HT-29 (cell line): ENCODE measurements at regions not wholly inside any gene's neighbourhood (a gene's known extent, or its start where the extent isn't known, plus 50 kb on each side); places are given as distances from the start of the nearest gene placed in this dataset.
A peak's percentile ranks its signal among the peaks of the same experiment; 100 is the strongest.
"Not testable (repeated sequence)": the region's sequence is repeated elsewhere in the genome, so short reads cannot be mapped to it uniquely, and the experiment has no call there.

ENCODE experiments used
- DNase-seq: peaks from one replicate; pipeline ENCODE4 v3.0.0-alpha.2; 2015; ENCODE audit warnings: low spot score

DNA sequence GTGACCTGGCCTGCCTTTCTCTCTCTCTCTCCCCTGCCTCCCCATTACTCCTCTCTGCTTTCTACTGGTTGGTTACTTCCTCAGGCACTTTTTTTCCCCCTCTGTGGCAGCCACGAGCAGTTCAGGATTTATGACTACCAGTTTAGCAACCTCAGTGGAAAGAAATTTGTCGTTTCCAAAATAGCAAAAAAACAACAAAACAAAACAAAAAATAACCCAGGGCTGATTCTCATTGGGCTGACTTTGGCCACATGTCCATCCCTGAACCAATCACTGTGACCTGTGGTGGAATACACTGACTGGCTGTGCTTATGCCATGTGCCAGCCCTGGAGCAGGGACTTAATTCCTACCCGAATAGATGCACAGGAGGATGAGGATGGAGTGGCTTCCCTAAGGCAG lies 137.4 kb downstream of the TFAP2C start:
- no peak for DNase-seq

DNA sequence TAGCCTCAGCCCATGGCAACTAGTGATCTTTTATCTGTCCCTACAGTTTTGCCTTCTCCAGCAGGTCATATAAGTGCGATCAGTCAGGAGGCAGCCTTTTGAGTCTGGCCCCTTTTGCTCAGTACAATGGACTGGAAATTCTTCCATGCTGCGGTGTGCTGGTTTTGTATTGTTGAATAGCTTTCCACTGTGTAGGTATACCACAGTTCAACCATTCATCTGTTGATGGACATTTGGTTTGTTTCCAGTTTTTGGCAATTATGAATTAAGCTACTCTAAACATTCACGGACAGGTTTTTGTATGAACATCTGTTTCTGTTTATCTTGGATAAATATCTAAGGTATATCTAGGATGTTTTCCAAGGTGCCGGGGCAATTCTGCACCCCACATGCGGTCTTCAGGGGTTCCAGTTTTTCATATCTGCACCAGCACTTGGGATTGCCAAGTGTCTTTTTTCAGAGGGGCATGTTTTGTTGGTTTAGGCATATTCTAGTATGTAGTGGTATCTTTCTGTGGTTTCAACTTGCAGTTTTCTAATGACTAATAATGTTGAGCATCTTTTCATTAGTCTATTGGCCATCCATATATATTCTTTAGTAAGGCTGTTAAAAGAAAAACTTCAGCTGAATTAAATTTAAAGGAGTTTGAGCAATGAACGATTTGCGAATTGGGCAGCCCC lies 141.0 kb downstream of the TFAP2C start:
- no peak for DNase-seq

DNA sequence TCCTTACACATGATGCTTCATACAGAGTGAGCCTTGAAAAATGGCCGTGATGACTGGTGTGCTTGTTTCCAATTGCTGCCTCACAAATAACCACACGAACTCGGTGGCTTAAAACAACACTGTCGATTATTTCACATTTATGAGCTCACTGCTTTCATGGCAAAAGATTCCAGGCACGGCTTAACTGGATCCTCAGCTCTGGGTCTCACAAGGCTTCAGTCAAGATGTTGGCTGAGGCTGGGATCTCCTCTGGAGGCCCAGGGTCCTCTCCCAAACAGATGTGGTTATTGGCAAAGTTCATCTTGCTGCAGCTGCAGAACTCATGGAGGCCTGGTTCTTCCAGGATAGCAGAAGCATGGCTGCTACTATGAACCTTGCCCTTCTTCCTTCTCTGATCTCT lies 144.6 kb downstream of the TFAP2C start:
- no peak for DNase-seq

DNA sequence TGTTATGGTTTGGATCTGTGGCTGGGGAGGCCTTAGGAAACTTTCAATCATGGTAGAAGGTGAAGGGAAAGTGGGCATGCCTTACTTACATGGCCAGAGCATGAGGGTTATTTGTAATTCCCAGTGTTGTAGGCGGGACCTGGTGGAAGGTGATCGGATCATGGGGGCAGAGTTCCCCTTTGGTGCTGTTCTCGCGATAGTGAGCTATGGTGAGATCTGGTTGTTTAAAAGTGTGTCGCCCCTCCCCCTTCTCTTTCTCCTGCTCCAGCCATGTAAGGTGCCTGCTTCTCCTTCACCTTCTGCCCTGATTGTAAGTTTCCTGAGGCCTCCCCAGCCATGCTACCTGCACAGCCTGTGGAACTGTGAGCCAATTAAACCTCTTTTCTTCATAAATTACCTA lies 145.8 kb downstream of the TFAP2C start:
- DNase-seq: no peak

DNA sequence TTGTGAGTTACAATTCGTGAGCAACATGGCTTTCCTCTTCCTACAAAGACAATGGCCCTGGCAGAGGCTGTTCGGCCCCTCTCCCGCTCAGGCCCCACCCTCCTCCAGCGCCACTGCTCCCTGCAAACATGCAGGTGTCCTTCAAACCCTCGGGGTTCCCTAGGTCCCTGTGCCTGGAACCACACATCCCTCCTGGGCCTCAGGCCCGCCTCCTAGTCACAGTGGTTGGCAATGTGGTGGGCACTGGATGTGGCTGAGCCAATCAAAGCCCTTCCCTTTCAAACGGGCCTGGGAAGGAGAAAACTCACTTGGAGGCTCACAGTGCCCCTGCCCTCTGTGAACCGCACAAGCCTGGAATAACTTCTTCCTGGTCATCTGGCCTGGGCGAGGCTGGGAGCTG lies 147.2 kb downstream of the TFAP2C start:
- DNase-seq: no peak

DNA sequence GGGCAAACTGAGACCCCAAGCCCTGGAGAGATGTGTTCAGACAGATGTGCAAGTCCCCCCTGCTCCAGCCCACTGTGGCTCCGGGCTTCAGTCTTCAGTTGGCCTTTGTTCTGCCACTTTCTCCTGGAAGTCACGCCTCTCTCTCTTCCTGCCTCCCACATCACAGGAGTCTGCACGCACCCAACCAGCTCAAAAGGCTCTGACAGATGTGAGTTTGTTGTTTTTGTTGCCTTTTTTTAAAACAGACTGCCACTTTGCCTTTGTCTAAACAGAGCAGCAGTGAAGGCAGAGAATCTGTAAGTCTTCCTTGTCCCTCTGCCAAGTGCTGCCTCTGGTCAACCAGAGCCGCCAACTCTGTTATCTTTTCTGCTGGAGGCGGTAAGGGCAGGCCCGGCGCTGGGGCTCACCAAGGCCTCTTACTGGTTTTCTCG lies 149.7 kb downstream of the TFAP2C start:
- DNase-seq: peak; percentile 16

DNA sequence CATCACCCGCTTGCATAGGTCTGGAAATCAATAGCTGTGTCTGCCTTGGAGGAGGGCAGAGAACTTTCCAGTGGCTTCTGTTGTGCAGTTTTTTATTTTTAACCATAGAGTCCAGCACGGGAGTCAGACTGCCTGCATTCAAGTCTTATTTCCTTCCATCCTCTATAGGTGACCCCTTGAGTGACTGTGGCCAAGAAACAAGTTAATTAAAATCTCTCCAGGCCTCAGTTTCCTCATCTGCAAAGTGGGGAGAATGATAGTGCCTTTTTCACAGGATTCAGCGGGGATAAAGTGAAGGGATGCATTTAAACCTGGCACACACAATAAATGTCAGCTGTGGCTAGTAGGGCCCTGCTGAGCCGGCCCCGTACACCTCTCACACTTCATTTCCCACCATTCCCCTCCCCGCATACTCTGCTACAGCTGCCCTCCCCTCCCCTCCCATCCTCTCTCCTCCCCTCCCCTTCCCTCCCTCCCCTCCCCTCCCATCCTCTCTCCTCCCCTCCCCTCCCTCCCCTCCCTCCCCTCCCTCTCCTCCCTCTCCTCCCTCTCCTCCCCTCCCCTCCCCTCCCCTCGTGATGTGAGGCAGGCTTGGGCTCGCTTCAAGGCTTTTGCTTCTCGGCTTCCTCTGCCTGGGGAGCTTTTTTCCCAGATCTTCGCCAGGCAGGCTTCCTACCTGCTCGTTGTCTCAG lies 150.5 kb downstream of the TFAP2C start:
- DNase-seq: no peak

DNA sequence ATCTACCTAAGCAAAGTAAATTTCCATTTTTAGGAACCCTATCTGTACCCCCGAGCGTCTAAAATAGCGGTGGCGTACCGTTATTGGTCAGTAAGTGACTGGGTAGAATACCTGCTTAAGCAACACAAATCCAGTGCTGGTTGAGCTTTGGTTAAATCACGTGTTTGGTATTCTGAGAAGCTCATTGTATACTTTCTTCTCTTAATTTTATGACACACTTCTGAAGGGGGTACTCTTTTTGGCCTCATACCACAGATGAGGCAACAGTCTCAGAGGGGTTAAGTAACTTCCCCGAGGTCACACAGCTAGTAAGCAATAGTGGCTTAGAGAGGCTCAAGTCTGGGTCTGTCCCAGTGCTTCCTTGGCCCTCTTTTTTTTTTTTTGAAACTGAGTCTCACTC lies 151.2 kb downstream of the TFAP2C start:
- no peak for DNase-seq

DNA sequence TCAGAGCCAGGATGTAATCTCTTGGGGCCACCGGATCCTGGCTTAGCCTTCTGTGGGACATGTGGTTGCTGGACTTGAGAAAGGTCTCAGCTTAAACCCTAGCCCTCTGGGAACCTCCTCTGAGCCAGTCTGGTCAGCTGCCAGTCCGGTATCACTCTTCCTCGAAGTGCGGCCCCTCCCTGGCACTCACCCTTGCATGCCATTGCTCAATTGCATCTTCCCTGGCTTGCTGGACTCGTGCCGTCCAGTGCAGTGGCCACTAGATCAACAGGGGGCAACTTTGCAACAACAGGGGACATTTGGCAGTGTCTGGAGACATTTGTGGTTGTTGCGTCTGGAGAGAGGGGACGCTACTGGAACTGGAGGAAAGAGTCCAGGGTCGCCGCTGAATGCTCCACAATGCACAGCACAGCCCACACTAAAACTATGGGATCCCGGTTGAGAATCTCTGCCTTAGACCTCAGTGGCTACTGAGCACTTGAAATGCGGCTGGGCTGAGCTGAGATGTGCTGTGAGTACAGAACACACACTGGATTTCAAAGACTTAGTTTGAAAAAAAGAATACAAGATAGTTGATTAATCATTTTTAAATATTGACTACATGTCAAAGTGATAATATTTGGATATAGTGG lies 152.1 kb downstream of the TFAP2C start:
- no peak for DNase-seq

DNA sequence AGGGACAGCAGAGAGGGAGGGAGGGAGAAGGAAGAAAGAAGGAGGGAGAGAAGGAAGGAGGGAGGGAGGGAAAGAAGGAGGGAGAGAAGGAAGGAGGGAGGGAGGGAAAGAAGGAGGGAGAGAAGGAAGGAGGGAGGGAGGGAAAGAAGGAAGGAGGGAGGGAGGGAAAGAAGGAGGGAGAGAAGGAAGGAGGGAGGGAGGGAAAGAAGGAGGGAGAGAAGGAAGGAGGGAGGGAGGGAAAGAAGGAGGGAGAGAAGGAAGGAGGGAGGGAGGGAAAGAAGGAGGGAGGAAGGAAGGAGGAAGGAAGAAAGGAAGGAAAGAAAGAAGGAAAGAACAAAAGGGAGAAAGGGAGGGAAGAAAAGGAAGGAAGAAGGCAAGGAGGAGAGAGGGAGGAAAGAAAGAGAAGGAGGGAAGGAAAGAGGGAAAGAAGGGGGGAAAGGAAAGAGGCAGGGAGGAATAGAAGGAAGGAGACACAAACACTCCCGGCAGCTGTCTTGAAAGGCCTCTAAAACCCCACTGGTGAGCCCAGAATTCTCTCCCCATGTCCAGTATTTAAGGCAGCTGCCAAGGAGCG lies 153.0 kb downstream of the TFAP2C start:
- DNase-seq: not testable (repeated sequence)

DNA sequence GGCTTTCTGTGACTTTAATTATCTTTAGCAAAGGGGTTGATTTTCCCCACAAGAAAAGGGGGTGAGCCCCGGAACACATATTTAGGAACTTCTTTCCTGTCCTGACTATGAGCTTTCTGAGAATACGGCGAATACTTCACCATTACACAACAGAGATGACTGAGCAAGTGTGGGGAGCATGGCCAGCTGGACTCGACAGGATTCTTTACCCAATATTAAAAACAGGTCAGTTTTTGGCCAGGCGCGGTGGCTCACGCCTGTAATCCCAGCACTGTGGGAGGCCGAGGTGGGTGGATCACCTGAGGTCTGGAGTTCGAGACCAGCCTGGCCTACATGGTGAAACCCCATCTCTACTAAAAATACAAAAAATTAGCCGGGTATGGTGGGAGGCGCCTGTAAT lies 153.7 kb downstream of the TFAP2C start:
- DNase-seq: not testable (repeated sequence)

DNA sequence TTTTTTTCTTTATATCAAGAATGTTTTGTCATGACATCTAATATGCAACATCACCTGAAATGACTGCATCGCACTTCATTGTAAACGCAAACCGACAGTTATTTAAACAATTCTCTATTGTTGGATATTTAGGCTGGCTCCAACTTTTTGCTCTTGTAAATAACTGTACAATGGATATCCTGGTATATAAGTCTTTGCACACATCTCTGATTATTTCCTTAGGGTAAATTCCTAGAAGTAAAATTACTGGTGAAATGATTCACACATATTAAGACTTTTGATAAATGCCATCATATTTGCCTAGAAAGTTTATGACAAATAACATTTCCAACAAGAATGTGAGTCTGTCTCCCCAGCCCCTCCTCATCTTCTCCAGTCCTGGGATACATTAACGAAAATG lies 154.7 kb downstream of the TFAP2C start:
- no peak for DNase-seq

DNA sequence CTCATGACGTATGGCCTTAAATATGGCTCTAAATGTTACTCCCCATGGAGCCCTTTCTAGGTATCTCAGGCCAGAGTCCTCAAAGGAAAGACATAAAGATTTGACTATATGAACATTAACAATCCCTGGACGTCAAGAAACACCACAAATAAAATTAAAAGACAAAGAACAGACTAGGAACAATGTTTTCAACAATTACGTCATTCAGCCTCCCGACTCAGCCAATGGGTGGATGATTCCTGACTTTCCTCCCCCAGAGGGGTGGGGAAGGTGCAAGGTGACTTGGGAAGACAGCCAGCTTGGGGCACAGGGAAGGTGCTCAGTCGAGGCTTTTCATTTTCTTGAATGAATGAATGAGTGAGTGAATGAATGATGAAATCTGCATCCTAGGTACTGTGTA lies 157.4 kb downstream of the TFAP2C start:
- DNase-seq: no peak

DNA sequence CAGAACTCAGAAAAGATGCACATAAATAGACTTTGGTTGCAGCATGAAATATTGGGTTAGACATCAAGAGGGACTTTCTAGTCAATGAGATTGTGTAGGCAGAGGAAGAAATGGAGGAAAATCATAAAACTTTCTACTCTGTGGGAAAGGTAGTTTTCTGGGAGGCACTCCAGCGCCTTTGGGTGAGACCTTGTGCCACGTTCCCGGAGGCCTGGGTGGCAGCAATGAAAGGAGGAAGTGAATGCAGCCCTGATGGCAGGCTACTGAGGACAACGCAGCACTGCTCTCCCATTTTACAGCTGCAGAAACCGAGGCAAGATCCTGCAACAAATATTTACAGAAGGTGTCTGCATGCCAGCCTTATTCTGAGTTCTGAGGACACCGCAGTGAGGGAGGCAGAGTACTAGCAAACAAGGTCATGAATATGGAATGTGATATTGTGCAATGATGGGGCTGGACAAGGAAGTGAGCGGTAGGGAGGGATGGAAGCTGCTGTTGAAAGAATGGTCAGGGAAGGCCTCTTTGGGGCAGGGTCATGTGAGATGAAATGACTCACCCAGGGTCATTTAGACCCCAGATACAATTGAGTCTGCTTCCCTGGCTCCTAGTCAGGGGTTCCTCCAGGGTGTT lies 159.1 kb downstream of the TFAP2C start:
- peak; percentile 85 for DNase-seq

DNA sequence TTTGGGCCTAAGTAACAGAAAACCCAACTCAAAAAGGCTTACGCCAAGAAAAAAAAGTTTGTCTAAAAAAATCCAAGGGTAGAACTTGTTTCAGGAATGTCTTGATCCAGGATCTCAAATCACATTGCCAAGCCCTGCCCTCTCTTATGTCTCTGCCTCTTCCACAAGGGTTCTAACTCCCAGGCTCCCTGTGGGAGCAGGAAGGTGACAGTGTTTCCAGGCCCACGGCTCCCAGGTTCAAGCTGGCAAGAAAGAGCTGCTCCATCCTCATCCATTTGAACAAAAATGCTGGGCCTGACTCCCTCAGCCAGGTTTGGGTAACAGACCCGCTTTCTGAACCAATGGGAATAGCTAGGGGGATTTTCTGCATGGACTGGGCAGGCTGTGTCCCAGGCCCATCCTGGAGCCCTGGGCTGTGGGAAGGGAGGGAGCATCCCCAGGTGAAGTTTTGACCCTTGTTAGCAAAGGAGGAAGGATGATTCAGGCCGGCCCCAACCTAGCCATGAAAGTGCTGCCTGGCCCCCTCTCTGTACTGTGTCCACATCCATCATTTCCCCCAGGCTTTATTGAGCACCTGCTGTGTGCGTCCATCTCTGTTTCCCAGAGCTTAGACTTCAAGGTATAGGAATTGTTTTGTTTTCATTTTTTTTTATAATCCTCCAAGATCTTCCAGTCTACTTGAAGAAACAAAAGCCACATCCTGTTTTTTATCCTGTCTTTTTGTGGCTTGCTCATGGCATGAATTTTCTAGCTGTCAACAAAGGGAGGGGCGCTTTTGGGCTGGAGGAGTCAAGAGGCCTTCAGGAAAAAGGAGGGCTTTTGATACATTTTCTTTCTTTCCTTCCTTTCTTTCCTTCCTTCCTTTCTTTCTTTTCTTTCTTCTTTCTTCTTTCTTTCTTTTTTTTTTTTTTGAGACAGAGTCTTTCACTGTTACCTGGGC lies 159.8 kb downstream of the TFAP2C start:
- DNase-seq: no peak

DNA sequence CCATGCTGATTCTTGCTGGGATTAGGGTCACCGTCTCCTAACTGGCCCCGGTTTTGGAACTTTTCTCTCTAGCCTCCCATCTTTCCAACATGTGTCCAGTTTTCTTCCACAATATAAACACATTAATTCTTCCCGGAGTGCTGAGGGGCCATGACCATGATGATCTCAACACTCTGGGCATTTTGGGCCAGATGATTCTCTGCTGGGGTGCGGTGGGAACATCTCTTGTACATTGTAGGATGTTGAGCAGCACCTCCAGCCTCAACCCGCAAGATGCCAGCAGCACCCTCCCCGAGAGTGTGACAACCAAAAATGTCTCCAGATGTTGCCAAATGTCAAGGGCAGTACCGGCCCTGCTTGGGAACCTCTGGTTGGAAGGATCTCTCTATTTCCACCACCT lies 164.8 kb downstream of the TFAP2C start:
- no peak for DNase-seq

DNA sequence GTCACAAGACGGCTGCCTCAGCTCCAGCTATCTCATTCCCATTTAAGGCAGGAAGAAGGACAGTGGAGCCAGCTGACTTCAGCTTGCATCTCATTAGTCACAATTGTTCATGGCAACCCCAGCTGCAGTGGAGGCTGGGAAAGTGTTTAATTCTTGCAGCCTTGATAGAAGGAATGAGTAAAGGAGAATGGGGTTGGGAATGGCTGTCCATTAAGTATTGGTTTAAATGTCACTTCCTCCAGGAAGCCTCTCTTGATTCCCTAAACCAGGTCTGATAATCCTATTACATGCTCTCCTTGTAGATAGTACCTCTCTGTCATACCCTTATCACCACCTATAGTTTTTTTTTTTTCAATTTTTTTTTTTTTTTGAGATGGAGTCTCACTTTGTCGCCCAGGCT lies 166.4 kb downstream of the TFAP2C start:
- no peak for DNase-seq

DNA sequence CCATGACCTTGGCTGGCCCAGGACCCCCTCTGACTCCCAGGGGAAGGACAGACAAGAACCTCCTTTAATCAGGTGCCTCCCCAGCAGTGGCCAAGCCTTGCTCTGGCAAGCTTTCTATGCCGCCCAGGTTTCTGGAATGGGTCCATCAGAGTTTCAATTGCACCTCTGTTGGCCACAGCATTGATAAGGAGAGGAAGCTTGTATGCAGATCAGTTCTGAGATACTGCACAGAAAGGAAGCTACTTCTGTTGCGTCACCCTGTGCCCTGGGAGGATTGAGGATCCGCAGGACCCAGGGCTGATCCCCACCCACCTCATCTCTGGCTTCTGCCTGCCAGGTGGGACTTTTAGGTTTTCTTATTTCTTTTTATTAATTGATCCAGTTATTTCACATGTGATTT lies 167.2 kb downstream of the TFAP2C start:
- DNase-seq: no peak

DNA sequence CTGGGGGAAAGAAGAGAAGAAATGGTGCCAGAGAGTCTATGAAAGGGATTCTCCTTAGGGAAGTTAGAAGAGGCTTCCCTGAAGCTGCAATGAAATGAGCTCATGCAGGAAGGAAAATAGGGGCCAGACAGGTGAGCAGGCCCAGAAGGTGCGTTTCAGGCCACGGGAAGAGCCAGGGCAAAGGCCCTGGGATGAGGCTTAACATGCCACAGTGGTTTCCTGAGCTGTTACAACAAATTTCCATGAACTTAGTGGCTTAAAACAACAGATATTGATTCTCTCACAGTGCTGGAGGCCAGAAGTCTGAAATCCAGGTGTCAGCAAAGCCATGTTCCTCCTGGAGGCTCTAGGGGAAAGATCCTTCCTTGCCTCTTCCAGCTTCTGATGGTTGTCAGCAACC lies 167.9 kb downstream of the TFAP2C start:
- no peak for DNase-seq

DNA sequence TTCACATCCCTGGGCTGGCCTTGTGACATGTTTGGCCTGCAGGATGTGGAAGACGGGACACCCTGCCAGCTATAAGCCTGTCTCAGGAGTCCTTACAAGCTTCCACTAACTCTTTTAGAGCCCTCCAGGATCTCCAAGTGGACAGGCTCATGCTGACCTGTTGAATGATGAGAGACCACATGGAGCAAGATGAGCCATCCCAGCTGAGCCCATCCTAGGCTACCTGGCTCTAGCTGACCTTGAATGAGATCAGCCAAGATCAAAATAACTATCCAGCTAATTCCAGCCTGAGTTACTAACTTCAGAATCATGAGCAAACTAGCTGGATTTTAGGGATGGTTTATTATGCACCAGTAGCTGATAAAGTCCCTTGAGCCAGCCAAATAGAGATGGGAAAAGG lies 169.5 kb downstream of the TFAP2C start:
- no peak for DNase-seq

DNA sequence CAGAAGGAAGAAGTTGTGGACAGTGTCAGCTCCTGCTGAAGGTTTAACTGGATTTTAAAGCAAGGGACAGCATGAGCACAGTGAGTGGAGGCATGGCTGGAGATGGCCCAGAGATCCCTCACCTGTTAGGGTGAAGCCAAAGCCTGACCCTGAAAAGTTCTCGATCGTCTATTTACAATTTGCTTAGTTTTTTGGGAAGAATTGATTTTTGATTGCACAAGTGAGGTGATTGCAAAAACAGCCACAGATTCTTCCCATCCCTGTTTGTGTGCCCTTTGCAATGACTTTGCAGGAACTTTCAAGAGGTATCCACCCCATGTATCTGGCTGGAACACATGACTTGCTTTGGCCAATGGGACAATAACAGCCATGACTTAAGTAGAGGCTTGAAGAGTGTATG lies 170.1 kb downstream of the TFAP2C start:
- DNase-seq: no peak
